Vagina (tissue), 2 donors: ENCODE measurements at regions not wholly inside any gene's neighbourhood (a gene's known extent, or its start where the extent isn't known, plus 50 kb on each side); places are given as distances from the start of the nearest gene placed in this dataset.

Source experiments
- POLR2A ChIP-seq, 2 donors: fragments of 450-650 bp; IDR thresholded peaks; one replicate each; pipeline ENCODE4 v1.6.1; 2017; ENCODE audit warnings: antibody characterized with exemption in 2 of 2, mild to moderate bottlenecking in 2 of 2, moderate library complexity in 2 of 2
- POLR2AphosphoS5 ChIP-seq, 2 donors: sonication (generic); formaldehyde crosslinking; IDR thresholded peaks; one replicate each; pipeline ENCODE4 v1.9.0; 2017; ENCODE audit warnings: antibody characterized with exemption in 2 of 2, mild to moderate bottlenecking in 2 of 2, low read depth in 1 of 2; ENCODE audit not compliant: insufficient read depth in 1 of 2

DNA sequence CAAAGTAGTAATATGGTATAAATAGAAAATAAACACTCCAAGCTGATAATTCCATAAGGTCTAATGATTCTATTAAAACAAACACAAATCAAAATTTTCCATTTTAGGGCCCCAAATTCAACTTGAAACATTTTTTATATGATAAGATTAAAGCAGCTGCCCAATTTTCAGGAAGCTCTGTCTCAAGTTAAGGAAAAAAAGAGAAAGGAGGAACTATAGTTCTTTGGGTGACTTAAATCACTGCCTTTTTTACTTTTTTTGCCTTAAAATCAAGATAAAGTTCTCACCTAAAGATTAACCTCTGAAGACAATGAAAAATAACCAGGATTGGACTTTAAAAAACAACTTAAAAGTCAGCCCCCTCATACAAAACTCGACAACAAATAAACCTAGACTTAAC is 76.0 kb upstream of the IFNE start:
- TF ChIP-seq POLR2AphosphoS5 (IDR thresholded peaks at IDR 0.05; ENCODE audit: insufficient read depth in 1 of 2, low read depth in 1 of 2), result no peak
- TF ChIP-seq POLR2A (IDR thresholded peaks at IDR 0.05), result no peak
